ENCODE measurements at regions not wholly inside any gene's neighbourhood (a gene's known extent, or its start where the extent isn't known, plus 50 kb on each side); places are given as distances from the start of the nearest gene placed in this dataset.
"Not testable (repeated sequence)": the region's sequence is repeated elsewhere in the genome, so short reads cannot be mapped to it uniquely, and the experiment has no call there.

DNA sequence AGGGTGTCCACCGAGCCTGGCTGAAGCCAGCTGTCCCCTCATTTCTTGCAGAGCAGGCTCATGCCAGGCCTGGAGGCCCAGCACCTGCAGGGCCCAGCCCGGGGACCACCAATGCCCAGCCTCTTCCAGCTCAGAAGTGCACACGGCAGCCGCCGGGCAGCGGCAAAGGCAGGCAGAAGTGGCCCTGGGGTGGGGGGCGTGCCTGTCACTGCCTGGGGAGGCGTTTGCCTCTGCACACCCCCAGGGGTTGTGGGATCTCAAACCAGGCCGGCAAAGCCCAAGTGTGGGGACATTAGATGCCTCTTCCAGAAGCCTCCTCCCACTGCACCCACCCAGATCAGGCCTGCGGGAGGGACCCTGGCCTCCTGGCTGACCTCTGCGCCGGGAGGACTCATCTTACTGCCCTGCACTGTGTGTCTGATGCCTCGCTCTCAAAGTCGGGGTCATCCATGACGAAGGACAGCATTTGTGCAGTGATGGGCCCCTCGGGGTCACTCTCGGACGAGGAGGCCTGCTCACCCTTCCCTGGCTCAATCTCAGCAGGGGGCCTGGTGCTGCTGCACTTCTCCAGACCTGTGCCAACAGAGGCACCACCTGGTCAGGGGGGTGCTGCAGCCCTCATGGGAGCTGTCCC lies 255.8 kb downstream of the ANKRD30B start:
- DNase-seq (ENCODE audit: low spot score in 2 of 2); H3K4me3 ChIP-seq; intact Hi-C loops (cut with DNase I; ENCODE audit: low total_unique reads): not testable (repeated sequence)

DNA sequence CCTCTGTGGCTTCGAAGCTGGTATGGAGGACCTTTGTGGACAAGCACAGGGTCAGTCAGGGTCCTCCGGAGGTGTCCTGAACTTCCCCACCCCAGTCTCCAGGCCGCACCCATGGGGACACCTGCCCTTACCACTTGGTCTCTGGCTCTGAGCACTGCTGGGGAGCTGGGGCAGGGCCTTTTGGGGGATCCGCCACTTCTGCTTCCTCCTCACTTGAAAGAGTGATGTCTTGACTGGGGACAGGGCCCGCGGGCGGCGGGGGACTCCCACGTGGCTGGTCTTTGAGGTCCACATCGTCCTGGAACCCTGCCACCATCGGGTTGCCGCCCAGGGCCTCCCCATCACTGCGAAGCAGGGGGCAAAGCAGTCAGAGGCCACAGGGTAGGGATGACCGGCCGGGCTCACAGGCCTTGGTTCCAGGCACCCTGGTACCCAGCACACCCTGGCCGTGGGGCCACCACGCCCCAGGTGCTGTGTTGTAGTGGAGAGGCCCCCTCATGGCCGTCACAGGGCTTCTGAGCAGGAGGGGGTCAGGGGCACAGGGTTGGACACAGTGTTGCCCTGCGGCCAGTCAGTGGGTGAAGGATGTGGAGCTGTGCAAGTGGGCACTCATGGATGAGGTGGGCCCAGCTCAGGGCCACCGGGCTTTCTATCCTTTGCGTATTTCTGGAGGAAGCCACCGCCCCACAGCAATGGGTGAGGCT lies 256.4 kb downstream of the ANKRD30B start:
- intact Hi-C loops (cut with DNase I; ENCODE audit: low total_unique reads); H3K36me3 ChIP-seq; H3K4me3 ChIP-seq; H3K27ac ChIP-seq; H3K27me3 ChIP-seq; H3K4me1 ChIP-seq; DNase-seq (ENCODE audit: low spot score in 2 of 2): not testable (repeated sequence)
- peaks cover 0 to 25% of the 10 kb centered on the region in 2 donors for H3K9me3 ChIP-seq

More for the DNA sequence above, 255.8 kb downstream of the ANKRD30B start:
- peaks cover 0 to 31% of the 10 kb centered on the region in 2 donors for H3K9me3 ChIP-seq
- H3K36me3 ChIP-seq, H3K4me1 ChIP-seq, H3K27ac ChIP-seq, H3K27me3 ChIP-seq: not testable (repeated sequence)

DNA sequence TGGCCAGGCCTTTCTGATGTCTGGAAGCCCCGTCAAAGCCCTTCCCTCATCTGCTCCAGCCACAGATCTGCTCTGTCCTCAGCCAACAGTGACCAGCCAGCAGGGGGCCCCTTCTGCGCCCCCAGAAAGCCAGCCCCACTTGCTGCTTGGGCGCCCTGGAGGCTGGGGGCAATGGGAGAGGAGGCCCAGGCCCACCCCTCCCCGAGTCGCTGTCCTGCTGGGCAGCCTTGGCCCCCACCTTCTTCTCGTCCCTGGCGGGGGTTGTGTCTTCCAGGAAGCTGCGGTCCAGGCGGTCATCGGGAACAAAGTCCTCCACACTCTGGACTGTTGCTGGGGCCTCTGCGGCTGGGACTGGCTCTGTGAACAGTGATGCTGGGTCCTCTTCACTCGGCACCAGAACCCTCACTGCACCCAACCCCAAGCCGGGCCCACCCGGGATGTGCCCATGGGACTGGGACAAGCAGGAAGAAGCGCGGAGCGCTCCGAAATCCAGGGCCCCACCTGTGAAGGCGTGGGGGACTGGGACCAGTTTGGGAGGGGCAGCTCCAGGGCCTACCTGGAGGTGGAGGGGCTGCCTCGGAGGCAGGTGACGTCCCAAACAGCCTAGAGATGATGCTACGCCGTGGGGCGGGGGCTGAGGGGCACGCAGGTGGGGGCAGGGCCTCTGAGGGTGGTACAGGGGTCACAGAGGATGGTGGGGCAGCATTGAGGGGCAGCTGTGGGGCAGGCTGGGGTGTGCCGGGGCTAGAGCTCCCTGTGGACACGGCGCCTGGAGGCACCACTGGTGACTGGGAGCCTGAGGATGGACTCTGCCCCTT lies 257.6 kb downstream of the ANKRD30B start:
- intact Hi-C loops (cut with DNase I; ENCODE audit: low total_unique reads), result no loop called here
- Histone ChIP-seq H3K4me1 (no peaks in the 10 kb centered on the region), H3K27me3 (no peaks in the 10 kb centered on the region), H3K27ac (no peak overlapping the region), H3K9me3 (peaks cover 0 to 18% of the 10 kb centered on the region in 2 donors), H3K4me3 (no peak overlapping the region), H3K36me3 (no peaks in the 10 kb centered on the region)
- TF ChIP-seq POLR2AphosphoS5 (IDR thresholded peaks at IDR 0.05) (no peak), POLR2A (IDR thresholded peaks at IDR 0.05) (no peak)
- TF ChIP-seq, protein P1, sequence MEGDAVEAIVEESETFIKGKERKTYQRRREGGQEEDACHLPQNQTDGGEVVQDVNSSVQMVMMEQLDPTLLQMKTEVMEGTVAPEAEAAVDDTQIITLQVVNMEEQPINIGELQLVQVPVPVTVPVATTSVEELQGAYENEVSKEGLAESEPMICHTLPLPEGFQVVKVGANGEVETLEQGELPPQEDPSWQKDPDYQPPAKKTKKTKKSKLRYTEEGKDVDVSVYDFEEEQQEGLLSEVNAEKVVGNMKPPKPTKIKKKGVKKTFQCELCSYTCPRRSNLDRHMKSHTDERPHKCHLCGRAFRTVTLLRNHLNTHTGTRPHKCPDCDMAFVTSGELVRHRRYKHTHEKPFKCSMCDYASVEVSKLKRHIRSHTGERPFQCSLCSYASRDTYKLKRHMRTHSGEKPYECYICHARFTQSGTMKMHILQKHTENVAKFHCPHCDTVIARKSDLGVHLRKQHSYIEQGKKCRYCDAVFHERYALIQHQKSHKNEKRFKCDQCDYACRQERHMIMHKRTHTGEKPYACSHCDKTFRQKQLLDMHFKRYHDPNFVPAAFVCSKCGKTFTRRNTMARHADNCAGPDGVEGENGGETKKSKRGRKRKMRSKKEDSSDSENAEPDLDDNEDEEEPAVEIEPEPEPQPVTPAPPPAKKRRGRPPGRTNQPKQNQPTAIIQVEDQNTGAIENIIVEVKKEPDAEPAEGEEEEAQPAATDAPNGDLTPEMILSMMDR (IDR thresholded peaks at IDR 0.05), result no peak
- no peak for DNase-seq (ENCODE audit: low spot score in 2 of 2)

GRCh38 chr18:15006616-15007015 lies 258.6 kb downstream of the ANKRD30B start:
- DNase-seq (ENCODE audit: low spot score in 2 of 2); H3K4me1 ChIP-seq; H3K36me3 ChIP-seq; H3K27me3 ChIP-seq; H3K27ac ChIP-seq; intact Hi-C loops (cut with DNase I; ENCODE audit: low total_unique reads); H3K4me3 ChIP-seq: not testable (repeated sequence)
- peaks cover 0 to 11% of the 10 kb centered on the region in 2 donors for H3K9me3 ChIP-seq

DNA sequence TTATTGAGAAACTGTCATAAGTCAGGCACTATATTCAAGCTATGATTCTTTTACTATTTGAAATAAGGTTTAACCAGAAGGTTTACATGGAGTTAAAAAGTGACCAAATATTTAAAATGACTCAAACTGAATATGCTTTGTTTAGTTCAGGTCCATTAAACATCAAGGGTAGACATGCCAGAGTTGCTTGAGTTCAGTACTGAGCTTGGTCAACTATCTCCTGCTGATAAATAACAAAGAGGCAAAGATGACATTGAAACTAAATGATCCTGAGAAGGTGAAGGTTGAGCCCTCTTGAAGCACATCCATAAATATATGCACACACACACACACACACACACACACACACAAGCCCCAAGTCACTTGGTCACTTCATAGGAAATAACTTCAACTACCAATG lies 278.1 kb downstream of the ANKRD30B start:
- H3K27me3 ChIP-seq; DNase-seq (ENCODE audit: low spot score in 2 of 2); H3K4me3 ChIP-seq; H3K4me1 ChIP-seq; intact Hi-C loops (cut with DNase I; ENCODE audit: low total_unique reads); H3K27ac ChIP-seq; H3K9me3 ChIP-seq; H3K36me3 ChIP-seq: not testable (repeated sequence)

DNA sequence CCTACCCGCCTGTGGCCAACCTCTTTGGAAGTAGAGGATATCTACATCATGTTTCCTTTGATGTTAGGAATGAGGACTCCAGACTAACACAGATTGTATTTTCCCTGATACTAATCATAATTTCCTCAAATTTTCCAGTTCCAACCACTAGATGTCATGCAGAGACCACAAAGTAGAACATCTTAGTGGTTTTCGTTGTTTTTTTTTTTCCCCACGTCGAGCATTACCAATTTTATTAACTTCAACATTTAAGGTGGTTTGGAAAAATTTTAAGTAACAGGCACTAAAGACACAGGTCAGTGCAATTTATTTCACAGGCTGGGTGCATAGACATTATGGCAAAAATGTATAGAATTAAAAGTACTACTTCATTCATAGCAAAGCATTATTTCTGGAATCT lies 280.1 kb downstream of the ANKRD30B start:
- intact Hi-C loops (cut with DNase I; ENCODE audit: low total_unique reads); H3K27ac ChIP-seq; H3K36me3 ChIP-seq; H3K27me3 ChIP-seq; H3K4me1 ChIP-seq; H3K4me3 ChIP-seq; DNase-seq (ENCODE audit: low spot score in 2 of 2); H3K9me3 ChIP-seq: not testable (repeated sequence)

DNA sequence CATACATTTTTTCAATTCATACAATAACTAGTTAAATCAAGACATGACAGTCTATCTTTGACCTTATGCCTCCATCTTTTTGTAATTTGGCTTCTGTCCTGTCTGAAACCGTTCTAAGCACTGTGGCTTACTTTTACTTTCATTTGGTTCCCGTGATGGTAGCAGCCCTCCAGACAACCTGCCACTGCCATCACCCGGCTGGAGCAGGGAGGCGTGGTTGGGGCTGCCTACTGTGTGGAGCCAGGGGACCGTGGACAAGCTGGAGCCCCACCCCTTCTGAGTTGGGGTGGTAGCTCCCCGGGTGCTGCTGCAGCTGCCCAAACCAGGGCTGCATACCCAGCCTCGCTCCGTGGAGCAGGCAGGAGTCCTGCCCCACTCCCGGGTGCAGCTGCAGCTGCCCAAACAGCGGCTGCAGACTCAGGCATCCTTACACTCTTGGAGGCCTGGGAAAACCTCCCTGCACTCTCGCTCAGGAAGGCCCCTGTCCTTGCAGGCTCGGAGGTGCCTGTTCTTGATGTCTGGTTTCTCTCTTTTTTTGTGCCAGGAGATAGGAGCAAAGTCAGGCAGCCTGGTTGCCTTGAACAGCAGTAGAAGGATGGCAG lies 312.4 kb downstream of the ANKRD30B start:
- H3K27me3 ChIP-seq; intact Hi-C loops (cut with DNase I; ENCODE audit: low total_unique reads); H3K27ac ChIP-seq; DNase-seq (ENCODE audit: low spot score in 2 of 2); H3K36me3 ChIP-seq; H3K4me1 ChIP-seq; H3K4me3 ChIP-seq; H3K9me3 ChIP-seq: not testable (repeated sequence)

DNA sequence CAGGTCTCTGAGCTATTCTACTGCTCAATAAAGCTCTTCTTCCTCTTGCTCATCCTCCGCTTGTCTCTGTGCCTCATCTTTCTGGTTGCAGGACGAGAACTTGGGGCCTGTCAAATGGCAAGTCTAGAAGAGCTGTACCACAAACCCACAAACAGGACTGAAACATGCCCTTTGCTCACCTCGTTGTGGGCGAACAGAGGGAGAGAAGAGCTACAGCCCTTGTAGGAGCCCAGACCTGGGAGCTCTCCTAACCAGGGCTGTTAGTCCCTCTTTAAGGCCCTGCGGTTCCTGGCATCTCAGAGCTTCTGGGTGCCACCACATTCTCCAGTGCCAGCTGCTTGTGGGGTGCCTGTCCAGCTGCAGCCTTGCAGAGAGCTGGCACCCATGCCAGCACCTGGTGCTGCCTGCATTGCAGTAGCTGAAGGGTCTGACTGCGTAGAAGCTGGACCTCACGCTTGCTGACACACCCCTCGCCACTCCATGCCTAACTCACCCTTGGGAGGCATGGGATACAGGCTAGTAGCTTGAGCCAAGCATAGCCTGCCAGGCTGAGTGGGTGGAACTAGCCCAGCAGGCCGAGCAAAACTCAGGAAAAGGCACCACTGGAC lies 313.4 kb downstream of the ANKRD30B start:
- H3K36me3 ChIP-seq; H3K4me1 ChIP-seq; DNase-seq (ENCODE audit: low spot score in 2 of 2); H3K9me3 ChIP-seq; H3K4me3 ChIP-seq; H3K27me3 ChIP-seq; H3K27ac ChIP-seq; intact Hi-C loops (cut with DNase I; ENCODE audit: low total_unique reads): not testable (repeated sequence)

DNA sequence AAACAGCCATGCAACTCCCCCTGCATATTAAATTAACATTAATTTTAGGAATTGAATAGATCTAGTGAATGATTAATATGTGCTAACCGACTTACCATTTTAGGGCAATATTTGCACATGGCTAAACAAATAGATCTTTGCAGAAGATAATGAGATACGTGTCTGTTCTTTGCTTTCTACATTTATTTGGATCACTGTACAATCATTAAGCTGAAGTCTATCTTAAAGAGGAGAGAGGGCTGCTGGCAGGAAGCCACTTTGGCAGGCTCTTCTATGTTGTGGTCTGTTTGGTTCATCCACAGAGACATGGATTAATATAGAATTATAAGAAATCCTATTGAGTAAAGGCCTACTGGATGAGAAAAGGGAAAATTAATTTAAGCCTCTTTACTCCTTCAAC lies 318.5 kb downstream of the ANKRD30B start:
- DNase-seq (ENCODE audit: low spot score in 2 of 2); H3K27me3 ChIP-seq; H3K27ac ChIP-seq; intact Hi-C loops (cut with DNase I; ENCODE audit: low total_unique reads); H3K4me1 ChIP-seq; H3K4me3 ChIP-seq; H3K36me3 ChIP-seq; H3K9me3 ChIP-seq: not testable (repeated sequence)

GRCh38 chr18:15071311-15071710 lies 323.3 kb downstream of the ANKRD30B start:
- H3K27ac ChIP-seq; H3K4me3 ChIP-seq; H3K27me3 ChIP-seq; H3K36me3 ChIP-seq; H3K9me3 ChIP-seq; DNase-seq (ENCODE audit: low spot score in 2 of 2); H3K4me1 ChIP-seq; intact Hi-C loops (cut with DNase I; ENCODE audit: low total_unique reads): not testable (repeated sequence)

Data from breast epithelium (tissue), 4 donors.